Amygdala (tissue), 56 donors: ENCODE measurements at regions not wholly inside any gene's neighbourhood (a gene's known extent, or its start where the extent isn't known, plus 50 kb on each side); places are given as distances from the start of the nearest gene placed in this dataset.

Experiments used
- DNase-seq, 56 donors: peaks; one replicate each; lab custom pipeline; 2025; lab: John Stamatoyannopoulos, UW

- no peak for DNase-seq
Observed at GRCh38 chr4:18394656-18395055, 373.1 kb upstream of the LCORL start.

GRCh38 chr4:18391354-18391728 lies 369.8 kb upstream of the LCORL start:
- DNase-seq, result no peak

DNA sequence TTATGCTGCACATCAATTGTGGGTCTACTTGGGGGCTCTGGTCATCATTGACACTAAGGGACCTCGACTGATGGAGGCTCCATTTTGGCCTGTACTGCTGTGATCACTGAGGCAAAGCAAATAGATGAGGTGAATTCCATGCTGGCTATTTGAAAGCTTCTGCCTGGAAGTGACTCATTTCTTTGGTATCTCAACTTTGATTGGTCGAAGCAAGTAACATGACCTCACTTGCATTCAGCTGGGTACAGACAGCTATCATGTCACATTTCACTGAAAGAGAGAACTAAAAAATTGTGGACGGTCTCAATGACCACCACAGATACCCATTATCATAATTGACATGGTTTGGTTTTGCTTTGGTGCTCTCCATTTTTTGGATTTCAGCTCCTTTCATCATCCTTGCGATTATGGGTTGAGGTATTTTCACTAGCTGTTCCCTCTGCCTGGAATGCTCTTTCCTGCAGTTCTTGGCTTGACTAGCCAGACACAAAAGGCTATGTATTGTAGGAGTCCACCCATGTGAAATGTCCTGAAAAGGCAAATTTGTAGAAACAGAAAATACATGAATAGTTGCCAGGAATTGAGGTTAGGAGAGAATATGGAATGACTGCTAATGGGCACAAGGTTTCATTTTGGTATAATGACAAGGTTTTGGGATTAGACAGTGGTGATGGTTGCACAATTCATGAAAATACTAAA lies 369.2 kb upstream of the LCORL start:
- DNase-seq, result no peak

DNA sequence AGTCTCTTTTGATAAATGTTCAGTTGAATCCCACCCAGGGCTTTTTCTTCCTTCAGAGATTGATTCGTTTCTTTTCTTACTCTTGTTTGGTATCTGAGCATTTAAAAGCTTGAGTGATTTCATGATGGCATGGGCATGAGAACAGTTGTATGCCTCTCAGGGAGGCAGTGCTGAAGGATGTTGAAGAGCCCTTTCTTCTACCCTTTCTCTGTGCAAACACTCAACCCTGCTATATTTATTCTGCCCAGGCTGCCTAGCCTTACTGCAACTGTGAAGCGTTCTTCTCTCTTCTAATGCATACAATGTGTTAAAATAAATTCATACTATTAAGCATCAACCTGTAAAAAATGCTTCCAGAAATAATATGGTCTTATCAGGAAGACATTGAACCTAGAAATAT lies 367.6 kb upstream of the LCORL start:
- no peak for DNase-seq

GRCh38 chr4:18388039-18388438 lies 366.5 kb upstream of the LCORL start:
- DNase-seq, result peak in 1 of 56 donors; percentile 7

DNA sequence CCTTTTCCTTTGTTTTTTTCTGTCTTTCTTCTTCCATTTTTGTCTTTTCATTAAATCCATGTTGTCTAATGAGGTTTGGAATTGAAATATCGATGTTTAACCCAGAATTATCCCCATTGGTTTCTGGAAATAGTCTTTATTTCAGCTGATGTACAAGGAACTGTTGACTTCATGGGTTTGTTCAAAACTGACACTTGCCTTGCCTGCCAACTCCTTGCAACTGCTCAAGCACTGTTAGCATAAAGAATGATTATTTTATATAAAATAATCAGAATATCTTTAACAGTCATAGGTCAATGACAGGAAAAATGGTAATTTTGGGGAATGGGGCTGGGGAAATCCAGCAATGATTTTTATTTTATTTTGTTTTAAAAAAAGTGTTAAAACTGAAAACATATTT lies 359.6 kb upstream of the LCORL start:
- DNase-seq, result no peak

DNA sequence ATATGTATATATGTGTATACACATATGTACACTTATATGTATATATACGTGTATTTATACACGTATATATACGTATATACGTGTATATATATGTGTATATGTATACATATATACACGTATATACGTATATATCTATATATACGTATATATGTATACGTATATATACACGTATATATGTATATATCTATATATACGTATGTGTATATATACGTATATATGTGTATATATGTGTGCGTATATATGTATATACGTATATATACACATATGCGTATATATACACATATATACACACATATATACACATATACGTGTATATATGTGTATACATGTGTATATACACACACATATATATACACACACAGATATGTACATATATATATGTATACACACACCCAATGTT lies 348.0 kb upstream of the LCORL start:
- no peak for DNase-seq

GRCh38 chr4:18366892-18367291 lies 345.3 kb upstream of the LCORL start:
- DNase-seq, result no peak

DNA sequence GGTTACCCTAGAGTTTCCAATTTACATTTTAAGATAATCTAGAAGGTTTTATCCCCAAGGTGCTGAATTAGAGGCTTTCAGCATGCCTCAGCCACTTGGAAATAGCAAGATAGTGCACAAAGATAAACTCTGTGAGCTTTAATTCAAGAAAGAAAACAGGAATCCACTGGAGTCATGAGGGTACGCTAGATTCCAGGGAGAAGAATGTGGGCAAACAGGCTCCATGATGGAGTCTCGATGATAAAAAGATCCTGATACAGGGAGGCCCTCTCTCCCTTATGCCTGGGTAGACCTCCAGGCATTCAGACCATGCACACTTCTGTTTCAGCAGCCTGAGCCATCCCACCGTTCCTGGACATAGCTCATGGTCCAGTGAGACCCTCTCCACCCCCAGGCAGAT lies 344.6 kb upstream of the LCORL start:
- no peak for DNase-seq

DNA sequence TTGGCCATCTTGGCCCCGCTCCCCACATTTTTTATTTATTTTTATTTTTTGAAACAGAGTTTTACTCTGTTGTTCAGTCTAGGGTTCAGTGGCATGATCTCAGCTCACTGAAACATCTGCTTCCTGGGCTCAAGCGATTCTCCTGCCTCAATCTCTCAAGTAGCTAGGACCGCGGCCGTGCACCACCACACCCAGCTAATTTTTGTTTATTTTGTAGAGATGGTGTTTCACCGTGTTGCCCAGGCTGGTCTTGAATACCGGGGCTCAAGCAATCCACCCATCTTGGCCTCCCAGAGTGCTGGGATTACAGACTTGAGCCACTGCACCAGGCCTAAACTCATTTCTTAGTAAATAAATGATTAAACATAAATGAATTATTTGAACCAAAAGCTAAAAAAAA lies 322.0 kb upstream of the LCORL start:
- DNase-seq, result no peak

GRCh38 chr4:18342847-18343246 lies 321.3 kb upstream of the LCORL start:
- no peak for DNase-seq

- DNase-seq, result no peak
Observed at GRCh38 chr4:18321956-18322530, 300.5 kb upstream of the LCORL start.

DNA sequence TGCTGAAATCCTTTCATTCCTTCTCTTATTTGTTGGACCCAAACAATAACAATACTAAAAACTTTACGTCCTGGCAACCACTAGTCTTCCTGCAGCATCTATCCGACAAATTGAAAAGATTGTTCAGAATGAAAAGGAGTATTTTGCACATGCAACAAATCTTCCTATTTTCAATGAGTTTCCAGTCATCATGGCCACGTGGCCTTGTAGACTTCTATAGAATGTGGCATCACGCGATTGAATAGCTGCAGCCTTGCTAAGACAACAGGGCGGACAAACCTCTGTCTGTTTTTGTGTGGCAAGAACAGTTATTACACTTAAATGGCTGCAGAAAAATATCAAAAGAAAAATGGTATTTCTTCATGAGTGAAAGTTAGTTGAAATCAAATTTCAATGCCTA lies 297.9 kb upstream of the LCORL start:
- DNase-seq, result no peak

DNA sequence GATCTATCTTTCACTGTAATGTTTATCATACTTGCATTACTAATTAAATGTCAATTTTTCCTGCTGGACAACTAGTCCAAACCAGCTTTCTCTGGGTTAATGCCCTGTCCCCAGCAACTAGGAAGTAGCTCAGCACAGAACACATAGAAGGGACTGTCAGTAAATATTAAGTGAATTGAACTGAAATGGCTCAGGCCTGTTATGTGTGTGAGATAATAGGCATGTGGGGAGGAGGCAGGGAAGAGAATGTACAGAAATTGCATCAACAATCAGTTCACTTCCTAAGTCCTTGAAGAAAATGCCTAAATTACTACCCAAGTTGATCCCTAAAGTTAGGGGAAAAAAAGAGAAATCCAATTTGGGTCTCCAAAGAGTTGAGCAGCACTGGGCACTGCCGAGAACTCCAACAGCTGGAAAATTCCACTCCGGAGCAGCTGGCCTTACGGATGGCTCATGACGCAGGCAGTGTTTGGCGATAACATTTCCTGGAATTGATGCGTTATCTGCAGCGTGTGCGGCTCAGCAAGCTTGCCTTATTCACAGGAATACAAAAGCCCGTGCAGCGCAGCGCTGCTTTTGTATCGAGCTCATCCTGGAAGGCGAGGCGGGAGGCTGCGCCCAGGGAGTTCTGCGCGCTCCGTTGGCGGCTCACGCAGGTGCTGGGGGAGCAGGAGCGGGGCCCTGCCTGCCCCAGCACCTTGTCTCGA lies 297.3 kb upstream of the LCORL start:
- DNase-seq, result peak in 5 of 56 donors; percentile 1 to 3 (median 2)

DNA sequence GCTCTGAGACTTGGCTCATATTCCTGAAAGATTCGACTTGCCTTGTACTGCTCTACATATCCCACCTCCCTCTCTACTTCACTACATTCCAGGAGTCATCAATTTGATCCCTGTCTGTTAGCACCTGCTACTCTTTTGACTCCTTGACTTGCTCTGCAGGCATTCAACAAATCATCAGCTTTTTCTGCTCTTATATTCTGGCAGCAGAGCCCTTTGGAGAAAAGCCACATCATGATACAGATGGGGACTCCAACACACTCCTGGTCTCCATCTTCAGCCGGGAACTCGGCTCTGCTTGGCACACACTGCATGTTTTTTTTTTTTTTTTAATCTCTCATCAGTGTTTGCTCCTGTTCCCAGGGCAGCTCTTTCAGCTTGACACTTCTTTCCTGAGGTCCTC lies 293.2 kb upstream of the LCORL start:
- no peak for DNase-seq

DNA sequence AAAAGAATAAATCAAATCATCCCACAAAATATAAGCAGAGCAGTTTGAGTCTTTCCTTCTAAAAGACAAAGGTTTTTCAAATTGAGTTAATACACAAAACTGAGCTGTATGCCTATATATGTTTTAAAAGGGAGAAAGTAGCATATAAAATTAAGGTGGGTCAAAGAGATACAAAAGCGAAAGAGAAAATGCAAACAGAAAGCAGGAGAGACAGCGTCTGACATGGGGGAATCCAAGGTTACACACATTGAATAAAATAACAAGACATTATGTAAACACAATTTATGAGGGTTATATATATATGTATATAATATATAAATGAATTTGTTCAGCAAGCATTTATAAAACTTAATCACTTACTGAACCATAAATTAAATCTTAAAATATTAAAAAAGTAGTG lies 276.1 kb upstream of the LCORL start:
- DNase-seq, result no peak

- no peak for DNase-seq
Observed at GRCh38 chr4:18296411-18296810, 274.9 kb upstream of the LCORL start.

GRCh38 chr4:18294846-18295245 lies 273.3 kb upstream of the LCORL start:
- no peak for DNase-seq

DNA sequence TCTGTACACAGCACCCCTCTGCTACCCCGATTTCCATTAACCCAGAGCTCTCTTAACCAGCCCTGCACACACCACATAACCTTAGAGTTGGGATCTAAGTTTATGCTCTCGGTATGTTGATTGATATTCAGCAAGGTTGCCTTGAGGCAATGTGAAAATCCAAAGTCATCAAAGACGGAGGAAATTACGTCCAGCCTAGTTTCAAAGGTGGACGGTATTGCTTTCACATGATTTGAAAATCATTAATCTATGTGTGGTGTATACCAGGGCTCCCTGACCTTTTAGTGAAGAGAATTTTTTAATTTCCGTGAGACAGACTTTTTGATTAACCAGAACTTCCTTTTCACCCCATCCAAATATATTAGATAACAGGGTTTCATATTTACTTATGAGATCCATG lies 272.5 kb upstream of the LCORL start:
- DNase-seq, result no peak

DNA sequence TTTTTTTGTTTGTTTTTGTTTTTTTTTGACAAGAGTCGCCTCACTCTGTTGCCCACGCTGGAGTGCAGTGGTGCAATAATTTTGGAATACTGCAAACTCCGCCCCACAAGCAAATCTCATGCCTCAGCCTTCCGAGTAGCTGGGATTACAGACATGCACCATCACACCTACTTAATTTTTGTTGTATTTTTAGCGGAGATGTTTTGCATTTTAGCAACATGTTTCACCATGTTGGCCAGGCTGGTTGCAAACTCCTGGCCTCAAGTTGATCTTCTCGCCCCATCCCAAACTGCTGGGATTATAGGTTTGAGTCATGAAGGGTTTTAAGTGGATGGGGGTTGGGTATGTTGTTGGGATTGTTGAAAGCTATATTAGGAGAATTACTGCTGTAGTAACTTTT lies 270.9 kb upstream of the LCORL start:
- no peak for DNase-seq

GRCh38 chr4:18291981-18292380 lies 270.4 kb upstream of the LCORL start:
- no peak for DNase-seq

DNA sequence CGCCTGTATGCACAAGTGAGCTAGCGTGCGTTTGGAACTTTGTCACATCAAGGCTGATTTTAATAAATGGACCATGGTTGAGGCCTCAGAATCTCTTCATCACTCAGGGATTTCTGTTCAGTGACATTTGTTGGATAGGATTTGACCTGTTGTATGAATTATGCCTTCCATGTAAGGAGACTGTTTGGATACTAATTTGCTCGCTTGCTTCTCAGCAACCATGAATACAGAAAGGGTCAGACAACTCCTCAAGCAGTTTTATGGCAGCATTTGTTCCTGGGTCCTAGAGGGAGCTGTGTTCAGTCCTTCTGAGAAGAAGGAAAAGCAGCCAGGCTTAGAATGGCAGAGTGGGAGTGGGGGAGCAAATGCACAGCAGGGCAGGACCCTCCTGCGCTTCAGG lies 269.7 kb upstream of the LCORL start:
- no peak for DNase-seq
